ENCODE measurements at regions not wholly inside any gene's neighbourhood (a gene's known extent, or its start where the extent isn't known, plus 50 kb on each side); places are given as distances from the start of the nearest gene placed in this dataset.

GRCh38 chr1:234902774-234903547 lies 225.7 kb downstream of the TOMM20 start:
- no peak overlapping the region for H3K4me3 Mint-ChIP-seq
- peaks cover 59% of the 10 kb centered on the region for H3K4me1 Mint-ChIP-seq
- H3K36me3 Mint-ChIP-seq (ENCODE audit: low read depth): no peaks in the 10 kb centered on the region
- TF ChIP-seq, protein P1, sequence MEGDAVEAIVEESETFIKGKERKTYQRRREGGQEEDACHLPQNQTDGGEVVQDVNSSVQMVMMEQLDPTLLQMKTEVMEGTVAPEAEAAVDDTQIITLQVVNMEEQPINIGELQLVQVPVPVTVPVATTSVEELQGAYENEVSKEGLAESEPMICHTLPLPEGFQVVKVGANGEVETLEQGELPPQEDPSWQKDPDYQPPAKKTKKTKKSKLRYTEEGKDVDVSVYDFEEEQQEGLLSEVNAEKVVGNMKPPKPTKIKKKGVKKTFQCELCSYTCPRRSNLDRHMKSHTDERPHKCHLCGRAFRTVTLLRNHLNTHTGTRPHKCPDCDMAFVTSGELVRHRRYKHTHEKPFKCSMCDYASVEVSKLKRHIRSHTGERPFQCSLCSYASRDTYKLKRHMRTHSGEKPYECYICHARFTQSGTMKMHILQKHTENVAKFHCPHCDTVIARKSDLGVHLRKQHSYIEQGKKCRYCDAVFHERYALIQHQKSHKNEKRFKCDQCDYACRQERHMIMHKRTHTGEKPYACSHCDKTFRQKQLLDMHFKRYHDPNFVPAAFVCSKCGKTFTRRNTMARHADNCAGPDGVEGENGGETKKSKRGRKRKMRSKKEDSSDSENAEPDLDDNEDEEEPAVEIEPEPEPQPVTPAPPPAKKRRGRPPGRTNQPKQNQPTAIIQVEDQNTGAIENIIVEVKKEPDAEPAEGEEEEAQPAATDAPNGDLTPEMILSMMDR (IDR thresholded peaks at IDR 0.05; ENCODE audit: unreplicated experiment in 3 of 3): no peak
- H3K9me3 Mint-ChIP-seq: no peaks in the 10 kb centered on the region
- H3K27me3 Mint-ChIP-seq (ENCODE audit: low read depth): no peaks in the 10 kb centered on the region
- no peak overlapping the region for H3K27ac Mint-ChIP-seq

- peaks cover 7% of the 10 kb centered on the region for H3K27me3 Mint-ChIP-seq (ENCODE audit: low read depth)
- peaks cover 58% of the 10 kb centered on the region for H3K4me1 Mint-ChIP-seq
- H3K9me3 Mint-ChIP-seq: no peaks in the 10 kb centered on the region
- TF ChIP-seq, protein P1 (IDR thresholded peaks at IDR 0.05; ENCODE audit: unreplicated experiment in 3 of 3): no peak
- H3K4me3 Mint-ChIP-seq: no peak overlapping the region
- no peaks in the 10 kb centered on the region for H3K36me3 Mint-ChIP-seq (ENCODE audit: low read depth)
- peak overlapping the region in 1 of 3 experiments; percentile 44 for H3K27ac Mint-ChIP-seq
These were observed 227.1 kb downstream of the TOMM20 start for GRCh38 chr1:234901491-234902049.

DNA sequence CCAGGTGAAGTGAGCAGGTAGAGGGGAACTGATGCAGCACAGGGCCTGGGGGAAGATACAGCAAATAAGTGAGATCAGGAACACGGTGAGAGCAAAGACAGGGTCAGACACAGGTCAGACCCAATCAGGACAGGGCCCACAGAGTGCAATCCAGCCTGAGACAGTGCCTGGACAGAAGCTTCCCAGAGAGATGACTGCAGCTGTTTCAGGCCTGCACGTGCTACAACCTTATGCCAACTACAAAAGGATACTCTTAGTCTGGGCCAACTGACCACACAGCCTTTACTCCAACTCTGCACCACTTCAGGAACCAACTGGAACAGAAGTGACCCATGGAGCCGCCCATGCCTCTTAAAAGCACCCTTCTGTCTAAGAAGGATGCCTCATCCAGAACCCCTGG lies 228.0 kb downstream of the TOMM20 start:
- Mint-ChIP-seq H3K27ac (peak overlapping the region; percentile 3), H3K9me3 (no peaks in the 10 kb centered on the region)
- TF ChIP-seq, protein P1 (IDR thresholded peaks at IDR 0.05; ENCODE audit: unreplicated experiment in 3 of 3): no peak

DNA sequence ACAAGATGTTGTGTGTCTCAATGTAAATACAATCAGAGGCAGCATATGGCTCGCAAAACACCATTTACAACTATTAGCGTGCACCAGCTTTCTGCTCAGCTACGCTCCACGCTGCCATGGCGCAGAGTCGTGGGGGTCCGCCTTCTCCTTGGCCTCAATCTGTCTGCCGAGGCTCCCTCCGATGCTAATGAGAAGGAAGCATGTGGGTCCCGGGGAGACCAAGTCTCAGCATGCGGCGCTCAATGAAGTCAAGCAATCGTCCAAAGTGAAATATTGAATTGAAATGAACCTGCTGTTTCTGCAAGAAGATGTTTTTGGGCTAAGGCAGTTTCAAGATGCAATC lies 228.9 kb downstream of the TOMM20 start:
- Mint-ChIP-seq H3K9me3 (no peaks in the 10 kb centered on the region), H3K36me3 (ENCODE audit: low read depth) (no peaks in the 10 kb centered on the region), H3K27ac (peak overlapping the region in 2 of 3 experiments; percentile 3), H3K27me3 (ENCODE audit: low read depth) (peaks cover 13% of the 10 kb centered on the region), H3K4me1 (peaks cover 52% of the 10 kb centered on the region), H3K4me3 (no peak overlapping the region)
- TF ChIP-seq, protein P1 (IDR thresholded peaks at IDR 0.05; ENCODE audit: unreplicated experiment in 3 of 3): no peak

More for the DNA sequence above, 228.0 kb downstream of the TOMM20 start:
- H3K36me3 Mint-ChIP-seq (ENCODE audit: low read depth): no peaks in the 10 kb centered on the region
- H3K4me1 Mint-ChIP-seq: peaks cover 56% of the 10 kb centered on the region
- H3K27me3 Mint-ChIP-seq (ENCODE audit: low read depth): peaks cover 9% of the 10 kb centered on the region
- no peak overlapping the region for H3K4me3 Mint-ChIP-seq

GRCh38 chr1:234899041-234899729 lies 229.5 kb downstream of the TOMM20 start:
- Mint-ChIP-seq H3K27me3 (ENCODE audit: low read depth) (peaks cover 13% of the 10 kb centered on the region), H3K4me3 (no peak overlapping the region), H3K4me1 (peaks cover 57% of the 10 kb centered on the region), H3K9me3 (no peaks in the 10 kb centered on the region), H3K36me3 (ENCODE audit: low read depth) (no peaks in the 10 kb centered on the region), H3K27ac (peak overlapping the region; percentile 3 to 67 (median 63))
- TF ChIP-seq, protein P1 (IDR thresholded peaks at IDR 0.05; ENCODE audit: unreplicated experiment in 3 of 3): no peak
